HCT116 (cell line): ENCODE measurements at regions not wholly inside any gene's neighbourhood (a gene's known extent, or its start where the extent isn't known, plus 50 kb on each side); places are given as distances from the start of the nearest gene placed in this dataset.

ENCODE experiments used
- ELF1 ChIP-seq: IDR thresholded peaks from 2 replicates; pipeline ENCODE4 v1.6.1; 2012; ENCODE audit warnings: low read depth, borderline replicate concordance
- JUND ChIP-seq: IDR thresholded peaks from 2 replicates; pipeline ENCODE4 v1.6.1; 2012
- POLR2AphosphoS5 ChIP-seq: IDR thresholded peaks from 2 replicates; pipeline ENCODE4 v1.6.1; 2011; ENCODE audit warnings: mild to moderate bottlenecking, low read depth, low read length, moderate library complexity
- RAD21 ChIP-seq: IDR thresholded peaks from 2 replicates; pipeline ENCODE4 v1.6.1; 2012; ENCODE audit warnings: low read depth, mild to moderate bottlenecking
- SIN3A ChIP-seq: IDR thresholded peaks from 2 replicates; pipeline ENCODE4 v1.6.1; 2012; ENCODE audit warnings: low read depth
- TCF7L2 ChIP-seq: IDR thresholded peaks from 2 replicates; pipeline ENCODE4 v1.7.0; 2011; ENCODE audit warnings: borderline replicate concordance, inconsistent platforms; ENCODE audit not compliant: insufficient read depth, insufficient read length; ENCODE audit errors: extremely low read depth
- ZFX ChIP-seq: fragments of 450-650 bp; IDR thresholded peaks from 2 replicates; pipeline ENCODE4 v1.6.1; 2017
- TF ChIP-seq, protein P1 (sequence below), 3 experiments: fragments of 200-600 bp in 1 of 3; sonication (generic) in 1 of 3; IDR thresholded peaks in 2 of 3; conservative IDR thresholded peaks in 1 of 3; 2 replicates each; pipeline ENCODE4 v1.5.1; 2012 to 2017; ENCODE audit warnings: low read depth in 2 of 3, low read length in 2 of 3, antibody characterized with exemption in 1 of 3, borderline replicate concordance in 1 of 3, control low read depth in 1 of 3, mild to moderate bottlenecking in 1 of 3, mixed read lengths in 1 of 3, mixed run types in 1 of 3, moderate library complexity in 1 of 3; ENCODE audit not compliant: insufficient read depth in 1 of 3
- TF ChIP-seq, protein P2 (sequence below): IDR thresholded peaks from 2 replicates; pipeline ENCODE4 v1.6.1; 2012; ENCODE audit warnings: low read depth
- TF ChIP-seq, protein P3 (sequence below): IDR thresholded peaks from 2 replicates; pipeline ENCODE4 v1.6.1; 2012

DNA sequence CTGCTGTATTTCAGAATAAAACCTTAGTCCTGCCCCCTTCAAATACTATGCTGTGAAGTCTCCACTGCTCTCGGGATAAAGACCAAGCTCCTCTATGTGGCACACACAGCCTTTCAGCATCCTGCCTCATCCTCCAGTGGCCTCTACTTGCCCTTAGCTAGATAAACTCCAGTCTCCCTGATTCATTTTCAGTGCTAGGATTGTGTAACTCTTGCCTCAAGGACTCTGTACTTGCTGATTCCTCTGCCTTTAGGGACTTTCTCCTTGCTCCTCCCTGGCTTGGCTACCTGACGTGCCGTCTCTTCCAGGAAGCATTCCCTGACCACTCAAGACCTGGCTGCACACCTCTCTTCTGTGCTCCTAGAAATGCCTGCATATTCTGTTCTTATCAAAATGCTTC lies 416.7 kb downstream of the MTX2 start:
- TF ChIP-seq POLR2AphosphoS5 (no peak), ELF1 (no peak), SIN3A (no peak), RAD21 (no peak), JUND (no peak), TCF7L2 (no peak), ZFX (no peak)
- TF ChIP-seq, protein P1, sequence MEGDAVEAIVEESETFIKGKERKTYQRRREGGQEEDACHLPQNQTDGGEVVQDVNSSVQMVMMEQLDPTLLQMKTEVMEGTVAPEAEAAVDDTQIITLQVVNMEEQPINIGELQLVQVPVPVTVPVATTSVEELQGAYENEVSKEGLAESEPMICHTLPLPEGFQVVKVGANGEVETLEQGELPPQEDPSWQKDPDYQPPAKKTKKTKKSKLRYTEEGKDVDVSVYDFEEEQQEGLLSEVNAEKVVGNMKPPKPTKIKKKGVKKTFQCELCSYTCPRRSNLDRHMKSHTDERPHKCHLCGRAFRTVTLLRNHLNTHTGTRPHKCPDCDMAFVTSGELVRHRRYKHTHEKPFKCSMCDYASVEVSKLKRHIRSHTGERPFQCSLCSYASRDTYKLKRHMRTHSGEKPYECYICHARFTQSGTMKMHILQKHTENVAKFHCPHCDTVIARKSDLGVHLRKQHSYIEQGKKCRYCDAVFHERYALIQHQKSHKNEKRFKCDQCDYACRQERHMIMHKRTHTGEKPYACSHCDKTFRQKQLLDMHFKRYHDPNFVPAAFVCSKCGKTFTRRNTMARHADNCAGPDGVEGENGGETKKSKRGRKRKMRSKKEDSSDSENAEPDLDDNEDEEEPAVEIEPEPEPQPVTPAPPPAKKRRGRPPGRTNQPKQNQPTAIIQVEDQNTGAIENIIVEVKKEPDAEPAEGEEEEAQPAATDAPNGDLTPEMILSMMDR (IDR thresholded peaks at IDR 0.05 in 2 of 3, conservative IDR thresholded peaks at IDR 0.05 in 1 of 3; ENCODE audit: borderline replicate concordance in 1 of 3, insufficient read depth in 1 of 3, low read depth in 2 of 3, low read length in 2 of 3): no peak
- TF ChIP-seq, protein P2, sequence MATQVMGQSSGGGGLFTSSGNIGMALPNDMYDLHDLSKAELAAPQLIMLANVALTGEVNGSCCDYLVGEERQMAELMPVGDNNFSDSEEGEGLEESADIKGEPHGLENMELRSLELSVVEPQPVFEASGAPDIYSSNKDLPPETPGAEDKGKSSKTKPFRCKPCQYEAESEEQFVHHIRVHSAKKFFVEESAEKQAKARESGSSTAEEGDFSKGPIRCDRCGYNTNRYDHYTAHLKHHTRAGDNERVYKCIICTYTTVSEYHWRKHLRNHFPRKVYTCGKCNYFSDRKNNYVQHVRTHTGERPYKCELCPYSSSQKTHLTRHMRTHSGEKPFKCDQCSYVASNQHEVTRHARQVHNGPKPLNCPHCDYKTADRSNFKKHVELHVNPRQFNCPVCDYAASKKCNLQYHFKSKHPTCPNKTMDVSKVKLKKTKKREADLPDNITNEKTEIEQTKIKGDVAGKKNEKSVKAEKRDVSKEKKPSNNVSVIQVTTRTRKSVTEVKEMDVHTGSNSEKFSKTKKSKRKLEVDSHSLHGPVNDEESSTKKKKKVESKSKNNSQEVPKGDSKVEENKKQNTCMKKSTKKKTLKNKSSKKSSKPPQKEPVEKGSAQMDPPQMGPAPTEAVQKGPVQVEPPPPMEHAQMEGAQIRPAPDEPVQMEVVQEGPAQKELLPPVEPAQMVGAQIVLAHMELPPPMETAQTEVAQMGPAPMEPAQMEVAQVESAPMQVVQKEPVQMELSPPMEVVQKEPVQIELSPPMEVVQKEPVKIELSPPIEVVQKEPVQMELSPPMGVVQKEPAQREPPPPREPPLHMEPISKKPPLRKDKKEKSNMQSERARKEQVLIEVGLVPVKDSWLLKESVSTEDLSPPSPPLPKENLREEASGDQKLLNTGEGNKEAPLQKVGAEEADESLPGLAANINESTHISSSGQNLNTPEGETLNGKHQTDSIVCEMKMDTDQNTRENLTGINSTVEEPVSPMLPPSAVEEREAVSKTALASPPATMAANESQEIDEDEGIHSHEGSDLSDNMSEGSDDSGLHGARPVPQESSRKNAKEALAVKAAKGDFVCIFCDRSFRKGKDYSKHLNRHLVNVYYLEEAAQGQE: no peak
- TF ChIP-seq, protein P3, sequence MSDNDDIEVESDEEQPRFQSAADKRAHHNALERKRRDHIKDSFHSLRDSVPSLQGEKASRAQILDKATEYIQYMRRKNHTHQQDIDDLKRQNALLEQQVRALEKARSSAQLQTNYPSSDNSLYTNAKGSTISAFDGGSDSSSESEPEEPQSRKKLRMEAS: no peak
